ENCODE measurements at regions not wholly inside any gene's neighbourhood (a gene's known extent, or its start where the extent isn't known, plus 50 kb on each side); places are given as distances from the start of the nearest gene placed in this dataset.

DNA sequence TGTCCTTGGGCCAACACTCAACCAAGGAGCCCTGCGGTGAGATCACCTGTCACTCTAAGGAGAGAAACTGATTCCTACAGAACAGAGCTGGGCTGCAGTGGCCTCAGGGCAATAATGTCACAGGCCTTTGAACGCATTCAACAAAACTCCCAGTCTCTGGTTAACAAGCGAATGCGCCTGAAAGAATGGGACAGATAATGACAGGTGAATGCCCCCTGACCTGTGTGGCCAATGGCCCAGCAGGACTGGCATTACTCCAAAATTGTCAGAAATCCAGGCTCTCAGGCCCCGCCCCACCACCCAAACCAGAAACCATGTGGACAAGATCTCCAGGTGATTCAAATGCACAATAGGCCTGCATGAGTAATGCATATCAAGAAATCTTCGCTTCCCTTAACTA lies 277.7 kb upstream of the KLF6 start:
- no peak for DNase-seq

DNA sequence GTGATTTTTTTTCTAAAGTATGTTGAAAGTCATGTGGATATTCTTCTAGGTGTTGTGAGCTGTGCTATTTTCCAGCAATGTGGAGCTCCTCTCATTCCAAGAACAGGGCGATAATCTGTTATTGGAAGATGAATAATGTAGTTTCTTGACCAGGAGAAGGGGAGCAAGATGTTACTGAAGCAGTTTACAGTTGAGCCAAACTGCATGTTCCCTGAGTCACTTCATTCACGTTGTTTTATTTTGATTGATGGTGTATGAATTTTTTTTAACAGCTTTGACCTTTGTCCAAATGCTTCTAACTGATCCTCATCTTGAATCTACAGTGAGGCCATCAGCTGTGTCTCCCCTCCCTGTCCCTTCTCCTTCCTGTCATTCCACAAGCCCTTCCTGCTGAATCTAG lies 277.1 kb upstream of the KLF6 start:
- no peak for DNase-seq

DNA sequence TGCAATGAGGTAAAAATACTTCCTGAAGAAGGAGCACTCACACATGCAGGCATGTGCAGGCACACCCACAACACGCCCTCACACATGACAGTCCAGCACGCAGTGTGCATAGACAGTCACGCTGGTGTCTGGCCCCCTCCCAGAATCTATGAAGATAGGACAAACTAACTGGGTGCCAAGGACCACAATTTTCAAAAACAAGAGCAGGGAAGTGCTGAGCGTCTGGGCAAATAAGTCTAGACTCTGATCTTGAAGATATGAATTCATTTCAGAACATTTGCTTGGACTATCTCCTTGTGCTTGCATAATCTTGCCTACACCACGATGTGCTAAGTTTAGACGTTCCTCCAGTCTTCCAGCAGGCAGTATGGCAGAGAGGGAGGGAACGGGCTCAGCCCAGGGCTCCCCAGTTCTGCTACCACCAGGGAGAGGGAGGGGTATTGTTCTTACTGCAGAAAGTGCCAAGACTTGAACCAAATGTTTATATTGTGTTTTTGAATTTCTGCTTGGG lies 276.5 kb upstream of the KLF6 start:
- no peak for DNase-seq

DNA sequence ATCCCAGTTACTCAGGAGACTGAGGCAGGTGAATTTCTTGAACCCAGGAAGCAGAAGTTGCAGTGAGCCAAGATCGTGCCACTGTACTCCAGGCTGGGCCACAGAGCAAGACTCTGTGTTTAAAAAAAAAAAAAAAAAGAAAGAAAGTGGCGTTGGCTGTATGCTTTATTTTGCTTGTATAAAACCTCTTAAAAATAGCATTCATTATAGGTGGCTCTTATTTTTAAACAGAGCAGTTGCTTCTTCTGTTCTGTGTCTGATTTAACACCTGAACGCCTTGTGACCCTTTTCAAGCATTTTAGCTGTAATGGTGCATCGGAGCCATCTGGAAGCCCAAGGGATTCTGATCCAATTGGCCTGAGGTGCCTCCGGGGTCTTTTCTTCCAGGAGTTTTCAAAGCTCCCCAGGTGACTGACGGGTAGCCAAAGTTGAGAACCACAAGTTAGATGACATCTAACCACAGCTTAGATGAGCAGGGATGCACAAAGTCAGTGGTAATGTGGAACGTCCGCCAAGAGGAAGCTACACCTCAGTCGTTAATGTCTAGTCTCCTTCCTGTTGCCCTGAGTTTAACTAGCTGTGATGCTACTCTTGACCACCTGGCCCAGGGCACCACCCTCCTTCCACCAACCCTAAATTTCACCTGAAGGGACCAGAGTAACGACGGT lies 274.6 kb upstream of the KLF6 start:
- no peak for DNase-seq

DNA sequence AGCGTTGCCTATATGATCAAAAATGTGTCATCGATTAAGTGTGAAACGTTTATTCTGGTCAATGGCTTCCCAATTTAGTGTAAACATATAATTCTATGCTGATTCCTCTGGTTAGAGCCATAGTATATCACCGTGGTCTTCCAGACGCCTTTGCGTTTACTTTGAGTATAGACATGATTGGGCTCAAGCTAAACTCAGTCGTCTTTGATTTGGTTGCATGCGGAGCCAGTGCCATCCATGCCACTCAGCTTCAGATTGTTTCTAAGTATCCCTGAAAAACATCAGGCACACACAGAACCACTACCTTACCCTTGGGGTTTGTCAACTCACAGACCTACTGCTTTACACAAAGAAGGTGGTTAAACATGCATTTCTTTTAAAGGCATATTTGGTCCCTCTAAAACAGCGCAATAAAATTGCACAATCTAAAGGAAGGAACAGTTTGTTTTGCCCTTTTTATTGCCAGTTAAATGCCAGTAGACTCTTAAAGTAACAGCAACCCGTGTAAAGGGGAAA lies 273.6 kb upstream of the KLF6 start:
- DNase-seq = no peak

DNA sequence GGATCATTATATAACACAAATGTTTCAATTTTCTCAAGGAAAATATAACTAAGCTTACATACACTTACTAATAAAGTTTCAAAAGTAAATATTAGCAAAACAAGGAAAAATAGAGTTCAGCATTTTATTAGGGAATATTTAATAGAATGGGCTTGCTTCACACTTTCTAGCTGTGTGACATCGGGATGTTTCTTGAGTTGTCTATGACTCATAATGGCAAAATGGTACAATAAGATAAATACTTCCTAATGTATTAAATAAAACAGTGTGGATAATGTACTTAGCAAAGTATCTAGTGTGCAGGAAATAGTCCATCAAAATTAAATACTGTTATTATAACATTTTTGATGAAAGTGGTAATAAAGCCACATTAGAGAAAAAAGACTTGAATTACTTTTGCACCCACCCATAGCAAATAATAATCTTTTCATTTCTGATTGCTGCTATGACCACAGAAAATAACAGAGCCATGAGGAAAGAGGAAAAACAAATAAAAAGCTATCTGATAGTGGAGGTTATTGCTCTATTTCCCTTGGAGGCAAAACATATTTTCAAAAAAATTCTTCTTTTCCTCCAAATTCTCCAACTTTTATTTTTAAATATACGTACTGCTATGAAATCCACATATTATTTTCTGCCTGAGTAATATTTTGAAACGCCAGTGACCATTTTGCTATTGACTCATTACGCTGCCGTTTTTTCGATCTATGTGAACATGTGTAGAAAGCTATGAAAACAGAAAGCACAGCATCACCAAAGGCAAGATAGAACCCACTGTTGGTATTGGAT lies 272.9 kb upstream of the KLF6 start:
- no peak for DNase-seq

DNA sequence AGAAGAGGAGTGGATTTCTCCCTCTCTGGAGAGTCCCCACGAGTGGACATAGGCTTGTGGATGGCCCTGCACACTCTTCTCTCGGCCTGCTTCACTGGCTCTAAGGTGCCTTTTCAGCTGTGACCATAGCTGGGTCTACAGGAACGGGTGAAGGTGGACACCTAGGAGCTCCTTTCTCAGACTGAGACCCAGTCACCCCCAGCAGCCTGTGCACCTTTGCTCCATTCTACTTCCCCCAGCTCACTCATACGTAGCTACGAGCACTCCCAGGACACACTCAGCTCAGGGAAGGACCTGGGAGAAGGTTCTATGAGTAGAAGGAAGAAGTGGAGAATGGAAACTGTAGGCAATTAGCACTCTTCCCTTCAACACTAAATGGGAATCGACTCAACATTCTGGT lies 272.0 kb upstream of the KLF6 start:
- DNase-seq = no peak

DNA sequence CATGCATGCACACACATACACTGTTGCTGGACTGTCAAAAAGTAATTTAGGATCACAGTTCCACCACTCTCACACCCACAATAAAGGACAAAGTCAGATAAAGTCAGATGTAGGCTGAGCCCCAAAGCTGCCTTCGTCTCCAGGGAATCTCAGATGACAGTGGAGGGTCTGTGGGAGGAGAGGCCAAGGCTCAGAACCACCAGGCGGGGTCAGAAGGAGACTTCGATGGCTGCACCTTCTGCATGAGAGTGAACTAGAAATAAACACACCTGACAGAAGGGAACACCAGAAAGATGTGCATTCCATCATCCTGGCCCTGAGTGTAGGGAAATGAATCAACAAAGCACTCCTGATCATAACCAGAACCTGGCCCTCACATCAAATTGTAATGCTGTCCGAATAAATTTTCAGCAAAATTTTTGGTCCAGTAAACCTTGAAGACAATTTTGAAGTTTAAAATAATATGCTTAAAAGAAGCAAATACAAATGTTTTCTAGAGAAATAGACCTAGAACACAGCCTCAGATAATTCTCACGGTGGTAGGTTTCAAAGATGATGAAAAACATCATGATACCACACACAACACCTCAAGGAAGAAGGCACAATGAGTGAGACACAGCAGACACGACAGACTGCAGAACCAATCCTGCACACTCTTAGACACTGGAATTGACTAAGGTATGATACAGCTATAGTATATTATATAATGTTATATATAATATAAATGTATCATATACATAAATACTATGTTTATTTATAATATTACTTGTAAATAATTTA lies 269.8 kb upstream of the KLF6 start:
- DNase-seq = no peak

DNA sequence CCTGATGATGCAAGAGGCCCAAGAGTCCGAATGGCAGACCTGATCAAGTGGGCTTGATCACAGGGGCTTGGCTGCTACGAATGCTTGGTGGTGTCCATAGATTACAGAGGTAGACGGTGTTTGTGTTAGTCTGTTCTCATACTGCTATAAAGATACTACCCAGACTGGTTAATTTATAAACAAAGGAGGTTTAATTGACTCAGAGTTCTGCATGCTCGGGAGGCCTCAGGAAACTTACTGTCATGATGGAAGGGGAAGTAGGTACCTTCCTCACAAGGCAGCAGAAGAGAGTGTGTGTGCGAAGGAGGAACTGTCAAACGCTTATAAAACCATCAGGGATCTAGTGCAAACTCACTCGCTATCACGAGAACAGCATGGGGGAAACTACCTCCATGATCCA lies 268.9 kb upstream of the KLF6 start:
- DNase-seq = no peak

DNA sequence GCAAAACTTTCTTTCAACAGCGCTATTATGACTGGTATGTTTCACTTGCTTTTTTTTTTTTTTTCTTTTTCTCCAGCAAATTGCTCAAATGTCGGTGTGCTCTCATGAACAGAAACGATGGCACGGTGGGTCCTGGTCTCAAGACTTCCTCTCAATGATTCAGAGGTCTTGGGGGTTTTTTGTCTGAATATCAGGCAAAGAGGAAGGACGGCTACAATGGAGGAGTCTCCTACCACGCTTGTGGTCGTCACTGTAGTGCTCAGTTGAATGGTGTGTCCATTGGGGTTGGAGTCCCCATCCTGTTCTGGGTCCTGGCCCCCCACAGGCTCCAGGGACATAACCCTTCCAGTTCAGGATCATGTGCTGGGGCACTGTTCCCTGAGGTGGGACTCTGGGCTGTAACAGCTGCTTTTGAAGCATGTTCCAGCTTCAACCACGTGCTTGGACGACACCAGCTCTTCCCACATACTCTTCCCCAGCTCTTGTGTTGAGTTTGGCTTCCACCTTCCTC lies 266.7 kb upstream of the KLF6 start:
- no peak for DNase-seq

DNA sequence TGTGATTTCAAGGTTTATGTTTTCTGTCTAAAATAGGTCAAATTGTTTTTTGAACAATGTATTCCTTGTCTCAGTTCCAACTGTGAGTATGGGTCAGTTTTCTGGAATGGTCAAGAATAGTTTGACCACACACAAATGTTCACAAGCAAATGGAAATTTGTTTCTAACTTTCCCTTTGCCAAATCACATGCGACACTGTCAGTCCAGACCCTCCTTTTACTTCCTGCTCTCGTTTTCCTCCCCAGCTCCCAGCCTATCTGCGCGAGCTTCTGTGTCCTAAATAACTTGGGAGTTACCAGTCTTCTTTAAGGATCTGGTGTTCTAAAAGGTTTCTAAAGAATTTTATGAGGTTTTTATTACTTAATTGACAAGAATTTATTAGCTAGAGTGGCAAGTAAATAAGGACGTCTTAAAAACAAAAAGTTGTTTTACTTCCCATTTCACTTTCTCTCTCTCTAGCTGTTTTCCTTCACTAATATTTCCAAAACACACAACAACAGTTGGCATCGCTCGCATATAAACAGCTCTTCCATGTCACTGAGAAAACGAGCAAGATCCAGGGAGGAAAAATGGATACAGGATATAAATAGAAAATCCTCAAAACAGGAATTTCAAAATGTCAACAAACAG lies 266.1 kb upstream of the KLF6 start:
- DNase-seq = no peak

DNA sequence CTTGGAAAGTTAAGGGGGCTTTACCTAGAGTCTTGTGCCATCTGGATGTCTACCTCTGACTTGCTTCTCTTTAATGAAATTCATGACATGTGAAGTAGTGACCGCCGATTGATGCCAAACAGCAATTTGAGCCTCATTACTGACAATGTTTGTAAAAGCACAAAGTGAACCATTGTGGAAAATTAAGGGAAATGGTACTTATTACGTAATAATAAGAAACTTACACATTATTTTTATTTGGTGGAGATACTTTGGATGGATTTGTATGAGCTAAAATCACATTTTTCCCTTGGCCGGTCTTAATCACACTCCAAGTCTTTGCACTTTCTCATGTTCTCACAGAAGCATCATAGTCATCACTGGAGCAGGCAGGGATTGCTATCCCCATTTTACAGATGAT lies 265.1 kb upstream of the KLF6 start:
- no peak for DNase-seq

DNA sequence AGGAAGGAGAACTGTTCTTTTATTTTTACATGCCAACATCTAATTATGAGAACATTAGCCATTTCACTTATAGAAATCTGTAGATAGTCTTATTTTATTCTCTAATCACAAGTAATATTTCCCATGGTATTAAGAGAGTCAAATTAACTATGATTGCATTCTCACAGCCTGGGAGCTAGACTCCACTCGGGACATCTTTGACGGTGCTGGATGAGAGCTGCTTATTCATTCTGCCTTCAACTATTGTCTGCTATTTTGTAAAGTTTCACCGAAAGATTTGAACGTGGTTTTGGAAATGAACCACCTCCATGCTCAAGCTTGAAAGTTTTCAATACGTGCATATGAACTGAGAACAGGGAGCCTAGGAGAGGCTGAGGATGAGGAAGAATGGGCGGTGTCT lies 264.3 kb upstream of the KLF6 start:
- DNase-seq = no peak

DNA sequence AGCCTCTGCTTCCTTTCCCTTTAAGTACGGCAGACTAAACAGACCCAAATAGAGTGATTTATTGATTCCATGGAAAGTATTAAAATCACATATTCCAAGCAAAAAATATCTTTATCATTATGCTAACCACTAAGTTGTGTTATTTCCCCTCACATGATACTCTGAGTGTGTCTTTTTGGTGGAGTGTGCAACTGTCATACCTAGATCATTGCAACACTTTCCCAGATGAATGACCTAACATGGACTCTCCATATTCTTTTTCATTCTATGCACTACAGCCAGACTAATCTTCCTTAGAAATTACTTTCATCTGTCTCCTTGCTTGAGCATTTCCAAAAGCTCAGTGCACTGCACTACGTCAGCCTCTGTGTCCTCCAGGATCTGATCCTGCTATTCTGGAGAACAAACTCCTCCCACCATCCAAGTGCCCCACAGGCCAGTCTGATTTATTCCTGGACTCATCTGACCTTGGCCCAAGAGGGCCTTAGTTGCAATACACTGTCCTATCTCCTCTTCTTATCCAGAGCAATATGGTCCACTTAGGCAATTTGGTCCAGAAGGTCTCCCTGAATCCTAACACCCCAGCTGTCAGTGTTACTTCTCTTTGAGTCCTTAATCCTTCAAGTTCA lies 263.3 kb upstream of the KLF6 start:
- DNase-seq = no peak

DNA sequence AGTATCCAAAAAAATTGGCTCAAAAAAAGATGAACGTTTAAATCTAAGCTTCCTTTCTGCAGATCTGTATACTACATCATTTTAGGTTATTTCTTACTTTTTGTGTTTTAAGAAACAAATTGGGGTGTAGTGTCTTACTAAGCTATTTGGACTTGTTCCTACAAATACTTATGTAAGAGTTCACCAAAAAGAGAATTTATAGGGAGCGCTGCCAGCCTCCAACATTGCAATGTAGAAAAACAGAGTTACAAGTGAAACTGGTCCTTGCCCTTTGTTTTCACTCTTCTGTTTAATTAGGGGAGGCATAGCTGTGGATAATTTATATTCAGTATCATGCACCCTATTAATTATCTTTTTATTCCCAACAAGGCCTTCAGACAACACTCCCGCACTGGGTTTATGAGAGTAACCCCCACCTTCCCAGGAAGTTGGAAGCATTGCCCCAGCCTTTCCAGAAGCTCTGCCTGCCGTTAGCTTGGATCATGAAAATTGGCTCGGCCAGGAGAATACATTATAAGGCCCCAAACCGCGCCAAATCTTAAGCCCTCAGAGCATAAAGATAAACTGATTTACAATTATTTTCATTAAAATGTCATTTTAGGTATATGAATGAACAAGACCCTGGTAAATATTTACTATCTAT lies 261.8 kb upstream of the KLF6 start:
- DNase-seq = no peak

DNA sequence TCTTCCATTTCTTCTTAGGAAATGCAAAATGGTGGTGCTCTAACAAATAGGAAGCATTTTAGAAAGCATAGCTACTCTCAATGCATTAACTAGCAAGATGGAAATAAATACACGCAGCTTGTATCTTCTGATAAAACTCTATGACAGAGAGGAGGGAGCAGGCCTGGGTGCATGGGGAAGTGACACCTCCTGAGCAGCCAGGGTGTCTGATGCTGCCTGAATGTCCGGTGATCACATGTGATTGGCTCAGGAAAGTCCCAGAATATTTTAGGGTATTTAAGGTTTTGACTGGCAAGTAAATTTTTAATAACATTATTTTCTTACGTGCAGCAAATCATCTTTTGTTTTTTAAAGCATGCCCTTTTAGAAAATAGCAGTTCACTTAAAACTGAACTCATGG lies 261.0 kb upstream of the KLF6 start:
- DNase-seq = no peak

DNA sequence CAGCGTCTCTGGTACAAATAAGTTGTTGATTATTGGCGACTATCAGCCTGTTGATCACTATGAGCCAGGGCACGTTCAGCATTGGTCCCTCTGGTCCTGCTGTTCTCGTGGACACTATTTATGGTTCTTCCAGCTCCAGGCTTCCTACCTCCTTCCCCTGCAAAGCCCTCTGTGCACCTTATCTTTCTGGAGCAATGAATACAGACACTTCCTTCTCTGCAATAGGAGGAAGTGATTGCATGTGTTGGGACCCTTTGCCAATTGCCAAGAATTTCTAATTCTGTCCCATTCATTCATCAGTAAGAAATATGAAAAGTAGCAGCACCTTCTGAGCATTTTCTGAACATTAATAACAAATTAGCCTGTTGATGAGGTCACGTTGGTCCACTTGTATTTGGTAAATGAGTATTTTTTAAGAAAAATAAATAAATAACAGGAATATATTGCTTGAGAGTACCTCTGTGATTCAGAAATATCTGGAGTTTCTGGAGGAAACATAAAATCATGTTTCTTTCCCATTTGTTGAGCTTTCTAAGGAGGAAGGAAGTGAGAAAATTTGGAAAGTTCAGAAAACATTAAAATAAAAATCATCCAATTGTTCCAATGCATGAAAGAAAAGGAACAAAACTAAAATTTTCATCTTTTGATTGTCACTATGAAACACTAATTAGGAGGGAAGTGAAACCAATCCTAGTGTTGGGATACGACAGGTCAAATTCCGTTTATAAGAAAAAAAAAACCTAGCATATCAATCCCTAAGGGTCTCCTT lies 259.1 kb upstream of the KLF6 start:
- no peak for DNase-seq

DNA sequence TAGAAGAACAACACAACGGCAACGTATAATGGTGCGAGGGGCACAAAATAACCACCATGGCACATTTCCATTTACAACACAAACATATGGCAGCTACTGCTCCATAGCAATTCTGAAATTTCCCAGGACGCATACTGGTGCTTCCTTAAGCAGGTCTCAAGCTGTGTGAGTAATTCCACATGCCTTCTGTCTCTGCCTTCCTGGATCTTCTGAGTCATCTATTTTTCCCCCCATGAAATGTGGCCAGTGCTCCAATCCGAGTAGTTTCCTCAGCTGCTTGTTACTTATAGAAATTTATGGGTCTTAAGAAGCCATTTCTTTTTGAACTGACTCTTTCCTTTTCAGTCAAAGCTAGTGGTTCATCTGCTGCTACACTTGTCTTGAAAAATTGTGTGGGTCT lies 256.6 kb upstream of the KLF6 start:
- no peak for DNase-seq

DNA sequence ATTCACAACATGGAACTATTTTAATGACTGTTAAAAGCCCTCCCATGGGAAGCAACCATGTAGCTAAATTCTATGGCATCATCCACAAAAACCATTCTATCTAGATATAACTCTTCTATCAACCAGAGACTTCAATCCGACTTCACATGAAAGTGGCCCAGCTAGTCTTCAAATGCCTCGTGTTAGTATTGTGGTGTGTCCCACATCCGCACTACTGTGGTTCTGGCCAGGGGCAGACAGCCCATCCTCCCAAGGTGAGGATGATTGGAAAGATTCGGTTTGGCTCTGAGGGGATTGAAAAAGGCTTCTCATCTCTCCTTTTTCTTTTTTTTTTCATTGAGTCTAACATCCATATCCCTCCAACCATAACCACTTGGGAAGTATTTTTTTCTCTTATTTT lies 253.0 kb upstream of the KLF6 start:
- DNase-seq = no peak

DNA sequence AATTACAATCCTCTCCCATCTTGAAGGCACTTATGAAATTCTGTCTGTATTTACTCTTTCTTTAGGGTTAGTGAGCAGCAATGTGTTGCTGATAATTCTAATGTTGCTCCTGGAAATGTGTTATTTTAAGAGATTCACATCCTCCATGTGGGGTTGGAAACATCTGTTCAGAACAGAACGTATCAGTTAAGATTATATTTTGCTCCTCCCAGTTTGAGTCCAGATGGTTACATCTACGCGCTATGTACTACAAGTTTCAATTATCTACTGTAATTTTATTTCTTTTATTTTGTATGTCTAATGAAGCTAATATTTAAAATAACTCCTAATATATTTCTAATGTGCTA lies 250.6 kb upstream of the KLF6 start:
- DNase-seq = no peak

DNA sequence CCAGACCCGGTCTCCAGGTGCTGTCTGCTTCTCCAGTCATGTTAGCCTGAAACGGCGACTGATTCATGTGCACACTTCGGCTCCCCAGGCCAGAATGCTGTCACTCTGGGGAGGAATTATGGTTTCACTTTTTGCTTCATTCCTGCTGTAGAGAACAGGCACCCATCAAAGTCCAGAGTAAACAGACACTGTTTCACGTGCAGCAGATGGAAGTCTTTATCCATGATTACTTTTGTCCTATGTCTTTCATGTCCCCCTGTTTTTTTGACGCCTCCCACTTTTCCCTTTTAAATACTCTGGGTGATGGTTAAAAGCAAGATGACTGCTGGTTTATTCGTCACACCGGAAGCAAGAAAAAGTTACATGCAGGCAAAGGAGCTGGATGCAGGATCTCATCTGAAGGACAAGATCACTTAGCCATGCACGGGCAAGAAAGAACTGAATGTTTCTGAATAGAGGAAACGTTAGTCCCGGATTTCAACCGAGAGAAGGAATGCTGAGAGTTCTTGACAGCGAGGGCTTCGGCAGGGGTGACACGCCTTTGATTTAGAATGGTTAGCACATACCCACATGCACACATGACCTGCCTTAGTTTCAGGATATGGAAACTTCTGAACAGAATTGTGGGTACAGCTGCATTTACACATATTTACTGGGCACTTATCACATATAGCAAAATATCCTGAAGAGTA lies 250.0 kb upstream of the KLF6 start:
- DNase-seq = no peak

All from NCI-H187 (cell line).